HepG2 (cell line): ENCODE measurements at regions not wholly inside any gene's neighbourhood (a gene's known extent, or its start where the extent isn't known, plus 50 kb on each side); places are given as distances from the start of the nearest gene placed in this dataset.

Experiments used
- AHDC1 ChIP-seq: sonication (generic); formaldehyde crosslinking; IDR thresholded peaks from 2 replicates; pipeline ENCODE4 v1.5.1; 2020; ENCODE audit warnings: mild to moderate bottlenecking, missing genetic modification reagents, borderline replicate concordance
- CSRNP2 ChIP-seq: sonication (generic); formaldehyde crosslinking; conservative IDR thresholded peaks from 2 replicates; pipeline ENCODE4 v1.8.0; 2022; ENCODE audit warnings: low read depth, missing genetic modification reagents
- GATAD2A ChIP-seq: IDR thresholded peaks from 2 replicates; pipeline ENCODE4 v1.6.1; 2016
- UBTF ChIP-seq: sonication (generic); formaldehyde crosslinking; IDR thresholded peaks from 2 replicates; pipeline ENCODE4 v1.4.0; 2020; ENCODE audit warnings: mild to moderate bottlenecking, missing genetic modification reagents
- ZNF24 ChIP-seq: fragments of 450-650 bp; IDR thresholded peaks from 2 replicates; pipeline ENCODE4 v1.6.1; 2017; ENCODE audit warnings: antibody characterized with exemption, mild to moderate bottlenecking
- TF ChIP-seq, protein P1 (sequence below): sonication (generic); formaldehyde crosslinking; IDR thresholded peaks from 2 replicates; pipeline ENCODE4 v1.4.0; 2020; ENCODE audit warnings: missing genetic modification reagents

DNA sequence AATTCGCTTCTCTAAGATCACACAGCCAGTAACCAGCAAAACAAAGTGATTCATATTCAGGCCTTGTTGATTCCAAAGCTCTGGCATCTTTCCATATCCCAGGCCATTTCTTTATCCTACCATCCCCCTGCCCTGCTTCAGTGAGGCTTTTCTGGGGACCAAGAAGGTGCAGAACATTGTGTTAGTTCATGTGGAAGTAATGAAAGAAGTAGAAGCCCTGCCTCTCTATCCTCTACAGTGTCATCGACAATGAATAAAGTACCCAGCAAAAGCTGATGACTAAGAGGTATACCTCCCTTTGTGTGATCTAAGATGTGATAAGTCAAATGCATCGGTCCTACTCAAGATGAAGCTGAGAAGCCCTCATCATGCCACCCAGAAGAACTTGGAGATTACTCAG, 383.2 kb downstream of the BCL11A start (continued):
- TF ChIP-seq GATAD2A: no peak
- TF ChIP-seq, protein P1, sequence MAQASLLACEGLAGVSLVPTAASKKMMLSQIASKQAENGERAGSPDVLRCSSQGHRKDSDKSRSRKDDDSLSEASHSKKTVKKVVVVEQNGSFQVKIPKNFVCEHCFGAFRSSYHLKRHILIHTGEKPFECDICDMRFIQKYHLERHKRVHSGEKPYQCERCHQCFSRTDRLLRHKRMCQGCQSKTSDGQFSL (CRISPR knock-in tag): no peak
- TF ChIP-seq AHDC1 (CRISPR knock-in tag): no peak
- TF ChIP-seq ZNF24: no peak
- no peak for TF ChIP-seq CSRNP2
- no peak for TF ChIP-seq UBTF
